HepG2 (cell line): ENCODE measurements at regions not wholly inside any gene's neighbourhood (a gene's known extent, or its start where the extent isn't known, plus 50 kb on each side); places are given as distances from the start of the nearest gene placed in this dataset.

ENCODE experiments used
- CREM ChIP-seq, 2 experiments: sonication (generic) in 1 of 2; formaldehyde crosslinking in 1 of 2; IDR thresholded peaks; 2 replicates each; pipeline versions ENCODE4 v1.4.0 to v1.6.1; 2016 to 2020; ENCODE audit warnings: antibody characterized with exemption in 1 of 2, mild to moderate bottlenecking in 1 of 2, missing genetic modification reagents in 1 of 2
- FUBP1 ChIP-seq: sonication (generic); formaldehyde crosslinking; IDR thresholded peaks from 2 replicates; pipeline ENCODE4 v1.5.1; 2020; ENCODE audit warnings: missing genetic modification reagents, mild to moderate bottlenecking, borderline replicate concordance
- ZBED4 ChIP-seq: sonication (generic); formaldehyde crosslinking; IDR thresholded peaks from 2 replicates; pipeline ENCODE4 v1.4.0; 2020; ENCODE audit warnings: missing genetic modification reagents, borderline replicate concordance
- ZBTB40 ChIP-seq, 2 experiments: fragments of 450-650 bp in 1 of 2; sonication (generic) in 1 of 2; formaldehyde crosslinking in 1 of 2; IDR thresholded peaks; 2 replicates each; pipeline versions ENCODE4 v1.6.1 to v1.8.0; 2016 to 2022; ENCODE audit warnings: antibody characterized with exemption in 1 of 2, mild to moderate bottlenecking in 1 of 2, missing genetic modification reagents in 1 of 2
- ZNF34 ChIP-seq: sonication (generic); formaldehyde crosslinking; IDR thresholded peaks from 2 replicates; pipeline ENCODE4 v1.4.0; 2020; ENCODE audit warnings: mild to moderate bottlenecking, missing genetic modification reagents, borderline replicate concordance
- ZNF687 ChIP-seq: sonication (generic); formaldehyde crosslinking; IDR thresholded peaks from 2 replicates; pipeline ENCODE4 v1.5.1; 2020; ENCODE audit warnings: mild to moderate bottlenecking, missing genetic modification reagents, moderate library complexity

GRCh38 chr21:28725396-28725795 lies 267.3 kb downstream of the LTN1 start (continued):
- TF ChIP-seq ZBTB40 (IDR thresholded peaks at IDR 0.05) (no peak), ZBTB40 (CRISPR knock-in tag; IDR thresholded peaks at IDR 0.05) (no peak), ZNF687 (CRISPR knock-in tag) (no peak), ZNF34 (no peak), CREM (IDR thresholded peaks at IDR 0.05) (no peak), CREM (CRISPR knock-in tag; IDR thresholded peaks at IDR 0.05) (no peak), FUBP1 (CRISPR knock-in tag) (no peak), ZBED4 (CRISPR knock-in tag) (no peak)
